ENCODE measurements at regions not wholly inside any gene's neighbourhood (a gene's known extent, or its start where the extent isn't known, plus 50 kb on each side); places are given as distances from the start of the nearest gene placed in this dataset.

- H3K27ac ChIP-seq: no peak overlapping the region
- no peak for TF ChIP-seq CTCF (IDR thresholded peaks at IDR 0.05)
- no peak for ATAC-seq
- no peaks in the 10 kb centered on the region for H3K27me3 ChIP-seq
- H3K36me3 ChIP-seq: no peaks in the 10 kb centered on the region
- H3K4me1 ChIP-seq: no peaks in the 10 kb centered on the region
- H3K4me3 ChIP-seq: no peak overlapping the region
- DNase-seq: no peak
- intact Hi-C loops (cut with DNase I): no loop called here
- no peaks in the 10 kb centered on the region for H3K9me3 ChIP-seq
These were observed 666.2 kb downstream of the PTPRC start for GRCh38 chr1:199305053-199305452.

DNA sequence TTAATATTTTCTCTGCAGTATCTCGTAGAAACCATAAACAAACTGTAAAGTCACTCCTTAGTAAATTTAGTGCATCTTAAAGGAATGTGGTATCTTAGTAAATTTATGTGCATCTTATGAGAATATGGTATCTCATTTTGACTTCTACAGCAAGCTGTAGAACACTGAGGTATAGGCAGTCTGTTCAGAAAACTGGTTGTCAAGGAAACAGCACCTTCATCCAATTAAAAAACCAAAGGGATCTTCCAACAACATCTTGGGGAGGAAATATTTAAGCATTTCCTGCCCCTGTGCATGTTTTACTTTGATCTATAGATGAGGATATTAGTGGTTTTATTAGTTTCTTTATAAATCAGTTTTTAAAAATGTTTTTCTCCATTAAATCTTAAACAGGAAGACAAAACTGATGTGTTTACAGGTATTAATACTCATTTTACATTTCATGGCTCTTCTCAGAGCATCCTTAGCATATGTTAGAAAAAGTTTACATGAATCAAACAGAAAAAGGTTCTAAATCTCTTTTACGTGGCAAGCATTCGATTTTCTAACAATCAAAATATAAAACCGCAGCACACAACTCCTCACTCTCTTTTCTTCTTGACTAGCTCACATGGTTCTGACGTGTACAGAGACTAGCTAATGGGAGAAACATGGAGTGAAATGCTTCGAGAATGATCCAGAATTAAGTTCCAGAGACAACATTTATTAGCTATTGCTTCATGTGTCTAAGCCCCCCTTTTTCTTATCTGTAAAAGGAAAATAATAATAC lies 668.8 kb downstream of the PTPRC start:
- H3K4me1 ChIP-seq: no peaks in the 10 kb centered on the region
- no peaks in the 10 kb centered on the region for H3K36me3 ChIP-seq
- DNase-seq: no peak
- H3K9me3 ChIP-seq: no peaks in the 10 kb centered on the region
- H3K27me3 ChIP-seq: no peaks in the 10 kb centered on the region
- no peak for ATAC-seq
- TF ChIP-seq CTCF (IDR thresholded peaks at IDR 0.05): no peak
- intact Hi-C loops (cut with DNase I): no loop called here
- no peak overlapping the region for H3K4me3 ChIP-seq
- no peak overlapping the region for H3K27ac ChIP-seq

- no peaks in the 10 kb centered on the region for H3K36me3 ChIP-seq
- no peak for TF ChIP-seq CTCF (IDR thresholded peaks at IDR 0.05)
- no peak overlapping the region for H3K27ac ChIP-seq
- no peak for ATAC-seq
- intact Hi-C loops (cut with DNase I): no loop called here
- H3K27me3 ChIP-seq: no peaks in the 10 kb centered on the region
- no peak for DNase-seq
- no peaks in the 10 kb centered on the region for H3K4me1 ChIP-seq
- H3K9me3 ChIP-seq: no peaks in the 10 kb centered on the region
- no peak overlapping the region for H3K4me3 ChIP-seq
These were observed 669.6 kb downstream of the PTPRC start for GRCh38 chr1:199308349-199308846.

DNA sequence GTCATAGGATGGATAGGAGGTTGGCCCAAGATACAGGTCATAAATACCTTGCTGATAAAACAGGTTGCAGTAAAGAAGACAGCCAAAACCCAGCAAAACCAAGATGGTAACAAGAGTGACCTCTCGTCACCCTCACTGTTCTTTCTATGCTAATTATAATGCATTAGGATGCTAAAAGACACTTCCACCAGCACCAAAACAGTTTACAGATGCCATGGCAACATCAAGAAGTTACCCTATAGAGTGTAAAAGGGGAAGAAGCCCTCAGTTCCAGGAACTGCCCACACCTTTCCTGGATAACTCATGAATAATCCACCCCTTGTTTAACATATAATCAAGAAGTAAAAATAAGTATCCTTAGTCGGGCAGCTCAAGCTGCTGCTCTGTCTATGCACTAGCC lies 671.9 kb downstream of the PTPRC start:
- Histone ChIP-seq H3K4me3 (no peak overlapping the region), H3K27ac (no peak overlapping the region), H3K36me3 (no peaks in the 10 kb centered on the region), H3K9me3 (no peaks in the 10 kb centered on the region), H3K27me3 (no peaks in the 10 kb centered on the region), H3K4me1 (no peaks in the 10 kb centered on the region)
- DNase-seq (no peak), ATAC-seq (no peak)
- no peak for TF ChIP-seq CTCF (IDR thresholded peaks at IDR 0.05)
- intact Hi-C loops (cut with DNase I): no loop called here

DNA sequence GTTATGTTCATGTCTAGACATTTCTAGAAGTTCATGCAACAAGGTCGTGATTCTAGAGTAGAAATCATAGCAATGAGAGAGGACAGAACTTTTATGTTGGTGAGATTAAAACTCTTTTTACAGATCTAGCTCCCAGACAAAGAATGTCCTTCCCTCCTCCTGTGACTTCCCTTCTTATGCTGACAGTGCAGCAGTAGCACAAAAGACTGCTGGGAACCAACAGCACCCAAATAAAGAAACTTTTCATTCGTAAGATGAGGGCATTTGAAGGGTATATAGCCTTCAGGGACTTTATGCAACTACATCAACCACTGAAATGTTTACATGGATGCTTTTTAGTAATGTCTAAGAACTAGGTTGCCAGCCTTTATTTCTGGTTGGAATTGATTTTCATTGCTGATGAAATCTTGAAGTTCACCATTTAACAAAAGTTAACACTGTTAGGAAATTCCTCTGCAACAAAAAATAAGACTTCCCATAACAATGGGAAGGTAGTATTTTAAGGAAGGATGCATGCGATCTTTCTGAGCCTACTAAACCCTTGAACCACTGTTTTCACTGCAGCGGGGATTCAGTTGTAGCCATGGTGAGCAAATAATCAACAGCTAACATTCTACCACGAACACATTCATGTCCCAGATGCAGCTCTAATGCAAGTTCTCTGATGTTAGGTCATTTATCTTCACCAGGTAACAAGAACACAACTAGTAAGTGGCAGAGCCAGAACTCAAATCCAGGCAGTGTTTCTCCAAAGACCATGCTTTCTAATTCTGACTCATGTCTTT lies 672.8 kb downstream of the PTPRC start:
- Histone ChIP-seq H3K36me3 (no peaks in the 10 kb centered on the region), H3K27ac (no peak overlapping the region), H3K9me3 (no peaks in the 10 kb centered on the region), H3K4me3 (no peak overlapping the region), H3K4me1 (no peaks in the 10 kb centered on the region), H3K27me3 (no peaks in the 10 kb centered on the region)
- ATAC-seq (no peak), DNase-seq (no peak)
- intact Hi-C loops (cut with DNase I): no loop called here
- no peak for TF ChIP-seq CTCF (IDR thresholded peaks at IDR 0.05)

All from upper lobe of right lung (tissue), 1 donor.